H1 (cell line): ENCODE measurements at regions not wholly inside any gene's neighbourhood (a gene's known extent, or its start where the extent isn't known, plus 50 kb on each side); places are given as distances from the start of the nearest gene placed in this dataset.

Experiments used
- CTCF ChIA-PET: fragments of 300-600 bp; sonication (Branson Sonifier 250); formaldehyde crosslinking; loops from one replicate; lab custom pipeline; 2021; ENCODE audit not compliant: partially characterized antibody; lab: Charles Lee
- POLR2A ChIA-PET: fragments of 300-600 bp; sonication (Branson Sonifier 250); formaldehyde crosslinking; loops from one replicate; lab custom pipeline; 2021; ENCODE audit warnings: inconsistent platforms; ENCODE audit not compliant: partially characterized antibody; lab: Charles Lee
- DNase-seq, 2 experiments: peaks; one replicate each; pipeline versions ENCODE4 v3.0.0 to v3.0.0-alpha.2; 2010 to 2022; ENCODE audit warnings: low spot score in 2 of 2, low read depth in 1 of 2, mixed read lengths in 1 of 2
- FAIRE-seq: peaks from 2 replicates; lab custom pipeline; 2011; peaks lifted over from hg19 to GRCh38; lab: Jason Lieb, UNC
- H2AFZ ChIP-seq: 2 replicates; pipeline ENCODE4 v1.8.1; 2012; ENCODE audit warnings: low read length, inconsistent platforms
- H2AK5ac ChIP-seq: 2 replicates; pipeline ENCODE4 v1.6.1; 2013; ENCODE audit warnings: low read depth, low read length
- H2BK120ac ChIP-seq: replicated peaks from 2 replicates; pipeline ENCODE3; 2013; ENCODE audit warnings: low read depth, low read length, inconsistent platforms
- H2BK12ac ChIP-seq: 2 replicates; pipeline ENCODE4 v1.6.1; 2013; ENCODE audit warnings: low read depth, low read length
- H2BK15ac ChIP-seq: 2 replicates; pipeline ENCODE4 v1.6.1; 2013; ENCODE audit warnings: low read length
- H2BK20ac ChIP-seq: 2 replicates; pipeline ENCODE4 v1.6.1; 2013; ENCODE audit warnings: low read length
- H2BK5ac ChIP-seq: 2 replicates; pipeline ENCODE4 v1.6.1; 2013; ENCODE audit warnings: low read depth, low read length
- H3K14ac ChIP-seq: 2 replicates; pipeline ENCODE4 v1.6.1; 2013; ENCODE audit warnings: inconsistent platforms; ENCODE audit not compliant: insufficient read length
- H3K18ac ChIP-seq: 2 replicates; pipeline ENCODE4 v1.6.1; 2013; ENCODE audit warnings: low read length; ENCODE audit errors: extremely low read depth
- H3K23ac ChIP-seq: 2 replicates; pipeline ENCODE4 v1.6.1; 2013; ENCODE audit warnings: inconsistent platforms; ENCODE audit not compliant: insufficient read length
- H3K23me2 ChIP-seq: 2 replicates; pipeline ENCODE4 v1.6.1; 2013; ENCODE audit warnings: low read depth, low read length
- H3K27ac ChIP-seq: 2 replicates; pipeline ENCODE4 v1.6.1; 2011; ENCODE audit warnings: low read depth, low read length, inconsistent platforms
- H3K27me3 ChIP-seq, 4 experiments: replicated peaks in 1 of 4; 1 replicate in 1 of 4; 2 replicates in 3 of 4; pipeline versions ENCODE4 v1.6.1 to v1.8.1; 2011 to 2013; ENCODE audit warnings: low read length in 3 of 4, mild to moderate bottlenecking in 3 of 4, inconsistent platforms in 2 of 4, mixed read lengths in 2 of 4, moderate library complexity in 1 of 4; ENCODE audit not compliant: control insufficient read depth in 3 of 4, insufficient read depth in 3 of 4; ENCODE audit errors: extremely low read depth in 1 of 4
- H3K36me3 ChIP-seq, 4 experiments: 2 replicates each; pipeline versions ENCODE4 v1.6.1 to v1.8.1; 2011 to 2013; ENCODE audit warnings: mild to moderate bottlenecking in 4 of 4, low read length in 3 of 4, moderate library complexity in 2 of 4, control low read depth in 1 of 4, inconsistent platforms in 1 of 4; ENCODE audit not compliant: insufficient read depth in 4 of 4, control insufficient read depth in 2 of 4
- H3K4ac ChIP-seq: replicated peaks from 2 replicates; pipeline ENCODE3; 2013; ENCODE audit warnings: low read length, low read depth, mixed read lengths, inconsistent platforms; ENCODE audit not compliant: insufficient read length
- H3K4me1 ChIP-seq, 4 experiments: replicated peaks in 1 of 4; 1 replicate in 1 of 4; 2 replicates in 3 of 4; pipeline versions ENCODE4 v1.6.1 to v1.8.1; 2011 to 2013; ENCODE audit warnings: low read length in 3 of 4, inconsistent platforms in 2 of 4, mixed read lengths in 1 of 4; ENCODE audit not compliant: insufficient read depth in 4 of 4, control insufficient read depth in 3 of 4
- H3K4me2 ChIP-seq, 2 experiments: 2 replicates each; pipeline versions ENCODE4 v1.6.1 to v1.8.1; 2011 to 2013; ENCODE audit warnings: low read depth in 2 of 2, low read length in 2 of 2, control low read depth in 1 of 2, inconsistent platforms in 1 of 2, mild to moderate bottlenecking in 1 of 2; ENCODE audit not compliant: insufficient read depth in 1 of 2
- H3K4me3 ChIP-seq, 4 experiments: fragments of 200-600, 300-600 bp in 1 of 4; sonication (generic), shearing (Covaris generic), sonication (Bioruptor Twin) in 1 of 4; 2 replicates each; pipeline versions ENCODE4 v1.5.1 to v1.8.1; 2011 to 2016; ENCODE audit warnings: low read length in 4 of 4, low read depth in 3 of 4, control low read depth in 2 of 4, inconsistent platforms in 2 of 4, mild to moderate bottlenecking in 2 of 4, mixed read lengths in 1 of 4, moderate library complexity in 1 of 4; ENCODE audit not compliant: insufficient read depth in 2 of 4; ENCODE audit errors: extremely low read depth in 1 of 4
- H3K56ac ChIP-seq: replicated peaks from 2 replicates; pipeline ENCODE3; 2013; ENCODE audit warnings: low read depth, mild to moderate bottlenecking, mixed read lengths, low read length, inconsistent platforms; ENCODE audit not compliant: insufficient read length
- H3K79me1 ChIP-seq: 2 replicates; pipeline ENCODE4 v1.6.1; 2013; ENCODE audit warnings: low read depth, low read length, control low read depth
- H3K79me2 ChIP-seq, 2 experiments: 2 replicates each; pipeline versions ENCODE4 v1.6.1 to v1.8.1; 2012 to 2013; ENCODE audit warnings: low read length in 2 of 2, mild to moderate bottlenecking in 2 of 2, inconsistent platforms in 1 of 2; ENCODE audit not compliant: insufficient read depth in 2 of 2, control insufficient read depth in 1 of 2
- H3K9ac ChIP-seq, 4 experiments: replicated peaks in 1 of 4; 1 replicate in 1 of 4; 2 replicates in 3 of 4; pipeline versions ENCODE4 v1.6.1 to v1.8.1; 2011 to 2013; ENCODE audit warnings: low read depth in 3 of 4, low read length in 3 of 4, control low read depth in 2 of 4, mild to moderate bottlenecking in 2 of 4, moderate library complexity in 2 of 4, inconsistent platforms in 1 of 4; ENCODE audit errors: extremely low read depth in 1 of 4
- H3K9me3 ChIP-seq, 2 experiments: 2 replicates each; pipeline versions ENCODE4 v1.6.1 to v1.8.1; 2012 to 2013; ENCODE audit warnings: mild to moderate bottlenecking in 2 of 2, moderate library complexity in 2 of 2, control low read depth in 1 of 2, inconsistent platforms in 1 of 2, low read depth in 1 of 2, low read length in 1 of 2, mixed read lengths in 1 of 2; ENCODE audit not compliant: insufficient read depth in 2 of 2
- H4K20me1 ChIP-seq, 2 experiments: replicated peaks in 1 of 2; 2 replicates each; pipeline versions ENCODE3 to v1.8.1; 2011 to 2013; ENCODE audit warnings: inconsistent platforms in 2 of 2, low read length in 2 of 2, mild to moderate bottlenecking in 1 of 2; ENCODE audit not compliant: insufficient read depth in 2 of 2, control insufficient read depth in 1 of 2
- H4K5ac ChIP-seq: 2 replicates; pipeline ENCODE4 v1.6.1; 2013; ENCODE audit warnings: low read length, low read depth, mixed read lengths, inconsistent platforms; ENCODE audit not compliant: insufficient read length
- H4K8ac ChIP-seq: 2 replicates; pipeline ENCODE4 v1.8.0; 2013; ENCODE audit warnings: mild to moderate bottlenecking, moderate library complexity, low read length, inconsistent platforms; ENCODE audit not compliant: insufficient read depth; ENCODE audit errors: extremely low read depth
- H4K91ac ChIP-seq: replicated peaks from 2 replicates; pipeline ENCODE3; 2013; ENCODE audit warnings: low read length, mixed read lengths, inconsistent platforms; ENCODE audit not compliant: insufficient read length
- ASH2L ChIP-seq: fragments of 200-600, 300-600 bp; sonication (generic); IDR thresholded peaks from one replicate; pipeline ENCODE4 v1.7.1; 2017; ENCODE audit warnings: low read length
- CBX5 ChIP-seq: fragments of 300-800, 300-1000 bp; sonication (generic); IDR thresholded peaks from 2 replicates; pipeline ENCODE4 v1.7.1; 2016; ENCODE audit warnings: antibody characterized with exemption, low read length, low read depth
- CREB1 ChIP-seq: IDR thresholded peaks from 2 replicates; pipeline ENCODE4 v1.6.1; 2012; ENCODE audit warnings: inconsistent platforms
- E2F6 ChIP-seq: IDR thresholded peaks from 2 replicates; pipeline ENCODE4 v1.6.1; 2012; ENCODE audit warnings: inconsistent platforms
- EGR1 ChIP-seq: IDR thresholded peaks from 2 replicates; pipeline ENCODE4 v1.6.1; 2011; ENCODE audit warnings: low read depth, low read length, borderline replicate concordance
- KDM4A ChIP-seq: IDR thresholded peaks from one replicate; pipeline ENCODE4 v1.7.1; 2012; ENCODE audit warnings: low read depth, mild to moderate bottlenecking, moderate library complexity, low read length, inconsistent platforms; ENCODE audit not compliant: severe bottlenecking
- MAX ChIP-seq: IDR thresholded peaks from 2 replicates; pipeline ENCODE4 v1.6.1; 2012; ENCODE audit warnings: inconsistent platforms
- NANOG ChIP-seq: IDR thresholded peaks from 2 replicates; pipeline ENCODE4 v1.6.1; 2011; ENCODE audit warnings: low read length, low read depth, mild to moderate bottlenecking, inconsistent platforms; ENCODE audit not compliant: insufficient read depth, poor library complexity, severe bottlenecking
- NRF1 ChIP-seq: IDR thresholded peaks from 2 replicates; pipeline ENCODE4 v1.6.1; 2011; ENCODE audit warnings: mild to moderate bottlenecking, low read depth, low read length, improper control_type of control experiment
- POLR2AphosphoS5 ChIP-seq: IDR thresholded peaks from 2 replicates; pipeline ENCODE4 v1.6.1; 2011; ENCODE audit warnings: low read depth, low read length
- RXRA ChIP-seq: IDR thresholded peaks from 2 replicates; pipeline ENCODE4 v1.6.1; 2011; ENCODE audit warnings: low read depth, mild to moderate bottlenecking, low read length, moderate library complexity; ENCODE audit not compliant: insufficient read depth
- SRF ChIP-seq: IDR thresholded peaks from 2 replicates; pipeline ENCODE4 v1.6.1; 2011; ENCODE audit warnings: mild to moderate bottlenecking, low read depth, low read length, moderate library complexity
- ZNF274 ChIP-seq: IDR thresholded peaks from 2 replicates; pipeline ENCODE4 v1.7.0; 2012; ENCODE audit warnings: low read length, borderline replicate concordance; ENCODE audit errors: extremely low read depth
- WGBS, 2 experiments: shearing (Covaris generic) in 1 of 2; methylation state at CpG; one replicate each; pipeline versions ENCODE4 v1.1.6 to v1.1.7; 2013 to 2015; ENCODE audit warnings: low lambda C conversion rate in 2 of 2, mixed read lengths in 2 of 2, inconsistent platforms in 1 of 2, low coverage in 1 of 2, missing lambda C conversion rate in 1 of 2; ENCODE audit not compliant: insufficient replicate concordance in 2 of 2, insufficient coverage in 1 of 2, insufficient read length in 1 of 2; ENCODE audit errors: extremely low coverage in 1 of 2, missing lambda C conversion rate in 1 of 2; 5-methylcytosine and 5-hydroxymethylcytosine counted together

GRCh38 chr16:13835935-13836730 lies 83.8 kb upstream of the ERCC4 start:
- H2AFZ ChIP-seq, result no peak overlapping the region
- no peak overlapping the region for H3K9ac ChIP-seq
- POLR2A ChIA-PET, result no interaction called here
- CTCF ChIA-PET, result interaction anchor here (0.7 to 1.1 kb wide), 5 partner anchors 13 to 128 kb away, joined by 3 to 4 read pairs (median 4); no protein-coding TSS in a partner anchor
- H3K23me2 ChIP-seq, result no peaks in the 10 kb centered on the region
- H3K56ac ChIP-seq, result no peak overlapping the region
- DNase-seq (no peak), FAIRE-seq (no peak)
- H3K79me1 ChIP-seq, result no peaks in the 10 kb centered on the region
- no peaks in the 10 kb centered on the region; a peak in 1 of 7 replicates for H3K27me3 ChIP-seq
- H3K23ac ChIP-seq, result no peak overlapping the region
- H3K4me1 ChIP-seq, result peaks cover 0 to 2% (median 0%) of the 10 kb centered on the region in 4 experiments; a peak in 2 of 7 replicates
- H2BK20ac ChIP-seq, result no peak overlapping the region
- no peak overlapping the region for H3K14ac ChIP-seq
- H4K5ac ChIP-seq, result no peak overlapping the region
- no peak overlapping the region for H3K27ac ChIP-seq
- WGBS, 2 experiments, result 93% methylated on average over 13 of the region's 13 CpGs; no CpG with 5 or more reads in 1 of the 2 experiments
- H2AK5ac ChIP-seq, result no peak overlapping the region
- H3K4me2 ChIP-seq, result no peak overlapping the region
- no peaks in the 10 kb centered on the region for H4K20me1 ChIP-seq
- no peak overlapping the region for H2BK5ac ChIP-seq
- no peak overlapping the region for H4K91ac ChIP-seq
- H3K79me2 ChIP-seq, result no peaks in the 10 kb centered on the region
- H3K4ac ChIP-seq, result no peak overlapping the region
- TF ChIP-seq MAX, result no peak
- TF ChIP-seq RXRA, result no peak
- TF ChIP-seq KDM4A, result no peak
- TF ChIP-seq ZNF274, result no peak
- no peak for TF ChIP-seq CREB1
- TF ChIP-seq CBX5, result no peak
- TF ChIP-seq NRF1, result no peak
- TF ChIP-seq EGR1, result no peak
- TF ChIP-seq ASH2L, result no peak
- TF ChIP-seq SRF, result no peak
- TF ChIP-seq E2F6, result no peak
- TF ChIP-seq NANOG, result no peak
- no peak for TF ChIP-seq POLR2AphosphoS5
- no peaks in the 10 kb centered on the region for H3K9me3 ChIP-seq
- H3K36me3 ChIP-seq, result no peaks in the 10 kb centered on the region
- no peak overlapping the region for H4K8ac ChIP-seq
- no peak overlapping the region for H2BK120ac ChIP-seq
- no peak overlapping the region for H2BK12ac ChIP-seq
- H2BK15ac ChIP-seq, result no peak overlapping the region
- no peak overlapping the region for H3K4me3 ChIP-seq
- H3K18ac ChIP-seq, result no peak overlapping the region
